ENCODE measurements at regions not wholly inside any gene's neighbourhood (a gene's known extent, or its start where the extent isn't known, plus 50 kb on each side); places are given as distances from the start of the nearest gene placed in this dataset.

GRCh38 chr20:60986506-60987156 is 265.4 kb upstream of the CDH4 start:
- no peak for DNase-seq (ENCODE audit: low read depth in 2 of 2)

GRCh38 chr20:60990061-60990460 is 262.0 kb upstream of the CDH4 start:
- no peak for DNase-seq (ENCODE audit: low read depth in 2 of 2)

GRCh38 chr20:60990643-60991042 is 261.4 kb upstream of the CDH4 start:
- DNase-seq (ENCODE audit: low read depth in 2 of 2) = no peak

- DNase-seq (ENCODE audit: low read depth in 2 of 2) = no peak
These were observed 258.5 kb upstream of the CDH4 start for GRCh38 chr20:60993433-60994044.

GRCh38 chr20:60999250-60999649 is 252.8 kb upstream of the CDH4 start:
- no peak for DNase-seq (ENCODE audit: low read depth in 2 of 2)

- no peak for DNase-seq (ENCODE audit: low read depth in 2 of 2)
These were observed 250.0 kb upstream of the CDH4 start for GRCh38 chr20:61002090-61002489.

- DNase-seq (ENCODE audit: low read depth in 2 of 2) = no peak
These were observed 237.6 kb upstream of the CDH4 start for GRCh38 chr20:61014491-61014890.

- no peak for DNase-seq (ENCODE audit: low read depth in 2 of 2)
These were observed 236.5 kb upstream of the CDH4 start for GRCh38 chr20:61015602-61016001.

- no peak for DNase-seq (ENCODE audit: low read depth in 2 of 2)
These were observed 232.7 kb upstream of the CDH4 start for GRCh38 chr20:61019322-61019721.

GRCh38 chr20:61023612-61024011 is 228.4 kb upstream of the CDH4 start:
- DNase-seq (ENCODE audit: low read depth in 2 of 2) = no peak

- DNase-seq (ENCODE audit: low read depth in 2 of 2) = no peak
These were observed 227.7 kb upstream of the CDH4 start for GRCh38 chr20:61024390-61024789.

- DNase-seq (ENCODE audit: low read depth in 2 of 2) = no peak
These were observed 226.5 kb upstream of the CDH4 start for GRCh38 chr20:61025536-61025935.

- no peak for DNase-seq (ENCODE audit: low read depth in 2 of 2)
These were observed 225.9 kb upstream of the CDH4 start for GRCh38 chr20:61026173-61026572.

- DNase-seq (ENCODE audit: low read depth in 2 of 2) = no peak
These were observed 225.3 kb upstream of the CDH4 start for GRCh38 chr20:61026731-61027130.

- no peak for DNase-seq (ENCODE audit: low read depth in 2 of 2)
These were observed 224.8 kb upstream of the CDH4 start for GRCh38 chr20:61027218-61027617.

- DNase-seq (ENCODE audit: low read depth in 2 of 2) = no peak
These were observed 221.9 kb upstream of the CDH4 start for GRCh38 chr20:61030130-61030529.

- DNase-seq (ENCODE audit: low read depth in 2 of 2) = no peak
These were observed 220.8 kb upstream of the CDH4 start for GRCh38 chr20:61031101-61031830.

- DNase-seq (ENCODE audit: low read depth in 2 of 2) = no peak
These were observed 214.6 kb upstream of the CDH4 start for GRCh38 chr20:61037498-61037897.

- no peak for DNase-seq (ENCODE audit: low read depth in 2 of 2)
These were observed 210.6 kb upstream of the CDH4 start for GRCh38 chr20:61041481-61041880.

GRCh38 chr20:61042506-61043385 is 209.3 kb upstream of the CDH4 start:
- no peak for DNase-seq (ENCODE audit: low read depth in 2 of 2)

- DNase-seq (ENCODE audit: low read depth in 2 of 2) = no peak
These were observed 208.4 kb upstream of the CDH4 start for GRCh38 chr20:61043681-61044080.

- no peak for DNase-seq (ENCODE audit: low read depth in 2 of 2)
These were observed 207.6 kb upstream of the CDH4 start for GRCh38 chr20:61044499-61044898.

Measured in stimulated activated CD8-positive, alpha-beta memory T cell treated with anti-CD3 and anti-CD28 coated beads, Interleukin-2, amount 100 ng/mL, for 48 hours (primary cell).